ENCODE measurements at regions not wholly inside any gene's neighbourhood (a gene's known extent, or its start where the extent isn't known, plus 50 kb on each side); places are given as distances from the start of the nearest gene placed in this dataset.

GRCh38 chr21:15365751-15366392 is 301.1 kb upstream of the NRIP1 start:
- no peak for TF ChIP-seq NFYC (CRISPR knock-in tag; IDR thresholded peaks at IDR 0.05)
- TF ChIP-seq SRSF1 (optimal IDR thresholded peaks at IDR 0.05; ENCODE audit: low read depth, low read length): no peak
- no peak for TF ChIP-seq HNRNPLL (IDR thresholded peaks at IDR 0.05; ENCODE audit: low read depth, low read length, poor library complexity, severe bottlenecking)
- TF ChIP-seq CTCF (CRISPR knock-in tag; IDR thresholded peaks at IDR 0.05): no peak
- no peak for TF ChIP-seq ZNF512 (CRISPR knock-in tag; IDR thresholded peaks at IDR 0.05)
- no peak for TF ChIP-seq ARID2 (CRISPR knock-in tag; IDR thresholded peaks at IDR 0.05; ENCODE audit: borderline replicate concordance)
- no peak for TF ChIP-seq ZBTB20 (CRISPR knock-in tag; IDR thresholded peaks at IDR 0.05; ENCODE audit: borderline replicate concordance, low read depth)
- no peak for TF ChIP-seq EZH2 (conservative IDR thresholded peaks at IDR 0.05; ENCODE audit: low read depth, low read length)
- TF ChIP-seq, protein P1, sequence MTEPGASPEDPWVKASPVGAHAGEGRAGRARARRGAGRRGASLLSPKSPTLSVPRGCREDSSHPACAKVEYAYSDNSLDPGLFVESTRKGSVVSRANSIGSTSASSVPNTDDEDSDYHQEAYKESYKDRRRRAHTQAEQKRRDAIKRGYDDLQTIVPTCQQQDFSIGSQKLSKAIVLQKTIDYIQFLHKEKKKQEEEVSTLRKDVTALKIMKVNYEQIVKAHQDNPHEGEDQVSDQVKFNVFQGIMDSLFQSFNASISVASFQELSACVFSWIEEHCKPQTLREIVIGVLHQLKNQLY (CRISPR knock-in tag; IDR thresholded peaks at IDR 0.05): no peak
